HG03196 (cell line): ENCODE measurements at regions not wholly inside any gene's neighbourhood (a gene's known extent, or its start where the extent isn't known, plus 50 kb on each side); places are given as distances from the start of the nearest gene placed in this dataset.

ENCODE experiments used
- ATAC-seq: cut with Tn5 transposase; IDR thresholded peaks from one replicate; pipeline ENCODE4 v1.9.1; 2021; ENCODE audit not compliant: unreplicated experiment

DNA sequence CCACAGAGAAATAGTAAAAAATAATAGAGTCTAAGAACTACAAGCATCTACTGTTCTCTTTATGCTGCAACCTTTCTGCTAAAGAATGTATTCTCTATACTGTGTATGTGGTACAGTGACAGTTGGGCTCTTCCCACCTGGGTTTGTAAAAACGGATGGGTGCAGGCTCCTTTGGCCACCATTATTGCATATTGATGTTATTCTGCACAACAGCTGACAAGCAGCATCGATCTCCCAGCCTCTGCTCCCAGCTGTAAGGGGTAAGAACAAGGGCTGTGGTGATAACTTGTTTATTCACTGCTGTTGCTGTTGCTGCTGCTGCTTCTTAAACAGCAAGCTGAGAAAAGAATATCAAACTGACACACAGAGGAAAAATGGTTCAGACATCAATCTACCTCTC, 56.1 kb downstream of the KCNRG start:
- ATAC-seq: no peak

DNA sequence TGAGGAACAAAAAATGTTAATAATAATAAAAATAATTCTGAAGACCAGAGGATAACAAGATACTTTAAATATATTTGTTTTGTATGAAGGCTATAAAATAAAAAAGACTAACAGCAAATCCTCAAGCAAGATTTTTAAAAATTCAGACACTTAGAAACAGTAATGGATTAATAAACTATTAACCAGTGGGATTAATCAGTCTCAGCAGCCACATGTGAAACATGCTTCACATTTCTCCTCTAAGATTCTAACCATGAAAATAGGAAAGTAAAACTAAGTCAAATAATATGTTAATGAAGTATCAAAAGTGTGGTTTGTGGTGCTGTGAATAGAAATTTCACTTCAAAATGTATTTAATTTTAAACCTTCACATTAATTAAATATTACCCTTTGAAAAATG, 57.4 kb downstream of the KCNRG start:
- no peak for ATAC-seq

DNA sequence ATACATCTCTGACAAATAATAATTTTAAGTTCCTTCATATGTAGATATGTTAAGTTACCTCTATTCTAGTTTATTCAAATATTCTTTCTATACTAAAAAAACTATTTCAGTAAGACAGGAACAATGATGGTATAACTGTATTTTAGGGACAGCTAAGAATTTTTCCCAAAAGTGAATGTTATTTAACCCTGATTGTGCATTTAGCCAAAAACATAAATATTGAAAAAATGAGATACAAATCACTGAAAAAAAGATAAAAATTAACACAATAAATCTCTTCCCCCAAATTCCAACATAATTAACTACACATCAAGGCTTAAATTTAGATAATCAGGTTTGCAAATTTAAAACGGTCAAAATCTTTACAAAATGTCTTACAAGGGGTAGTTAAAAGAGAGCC, 58.1 kb downstream of the KCNRG start:
- no peak for ATAC-seq

DNA sequence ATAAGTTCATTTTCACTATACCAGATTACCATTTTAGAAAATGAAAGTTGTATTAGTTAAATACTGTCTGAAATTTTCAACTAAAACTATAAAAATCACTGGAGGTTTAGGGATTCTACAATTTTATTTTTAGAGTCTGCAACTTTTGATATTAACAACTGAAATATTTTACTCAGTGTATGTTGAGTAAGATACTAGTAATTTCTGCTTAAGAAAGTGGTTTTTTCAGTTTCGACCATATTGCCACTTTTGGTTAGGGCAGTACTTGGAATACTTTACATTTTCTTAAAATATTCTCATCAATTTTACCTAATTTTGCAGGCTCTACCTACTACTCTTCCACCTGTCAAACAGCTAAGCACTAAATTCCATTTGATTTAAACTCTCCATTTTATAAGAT, 59.6 kb downstream of the KCNRG start:
- ATAC-seq: no peak

DNA sequence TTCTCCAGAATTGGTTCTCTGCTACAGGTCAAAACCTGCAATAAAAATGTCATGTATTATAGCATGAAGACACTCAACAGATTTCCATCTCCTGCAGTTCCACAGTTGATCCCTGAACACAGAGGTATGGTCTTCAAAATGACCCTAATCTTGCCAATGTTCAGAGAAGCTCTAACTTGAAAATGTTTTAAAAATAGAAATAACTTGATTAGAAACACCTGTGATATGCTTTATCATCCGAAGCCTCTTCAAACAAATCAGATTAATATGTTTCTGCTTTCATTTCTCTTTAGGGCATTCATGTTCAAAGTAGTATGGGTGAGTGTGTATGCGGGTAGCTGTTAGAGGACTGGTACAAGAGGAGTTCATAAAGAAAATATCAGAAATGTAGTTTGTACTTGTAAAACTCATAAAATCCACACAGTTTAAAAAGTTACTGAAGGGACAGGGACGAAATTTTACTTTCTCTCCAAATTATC, 60.4 kb downstream of the KCNRG start:
- ATAC-seq: no peak

DNA sequence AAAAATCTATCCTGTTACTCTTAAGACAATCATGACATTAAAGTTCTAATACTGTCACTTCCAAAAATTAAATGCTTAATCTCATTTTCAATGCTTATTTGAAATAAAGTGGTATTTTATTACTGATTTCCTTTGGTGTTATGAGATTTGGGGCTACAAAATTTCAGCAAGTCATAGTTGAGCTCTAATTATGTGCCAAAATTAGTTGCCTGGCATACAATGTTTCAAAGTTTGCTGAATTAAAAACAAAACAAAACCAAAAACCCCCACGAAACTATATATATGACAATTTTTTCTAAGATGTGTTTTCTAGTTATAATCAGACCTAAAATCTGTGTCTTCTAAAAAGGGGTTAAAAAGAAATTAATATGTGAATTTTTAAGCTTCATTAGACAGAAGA, 62.2 kb downstream of the KCNRG start:
- ATAC-seq: no peak

DNA sequence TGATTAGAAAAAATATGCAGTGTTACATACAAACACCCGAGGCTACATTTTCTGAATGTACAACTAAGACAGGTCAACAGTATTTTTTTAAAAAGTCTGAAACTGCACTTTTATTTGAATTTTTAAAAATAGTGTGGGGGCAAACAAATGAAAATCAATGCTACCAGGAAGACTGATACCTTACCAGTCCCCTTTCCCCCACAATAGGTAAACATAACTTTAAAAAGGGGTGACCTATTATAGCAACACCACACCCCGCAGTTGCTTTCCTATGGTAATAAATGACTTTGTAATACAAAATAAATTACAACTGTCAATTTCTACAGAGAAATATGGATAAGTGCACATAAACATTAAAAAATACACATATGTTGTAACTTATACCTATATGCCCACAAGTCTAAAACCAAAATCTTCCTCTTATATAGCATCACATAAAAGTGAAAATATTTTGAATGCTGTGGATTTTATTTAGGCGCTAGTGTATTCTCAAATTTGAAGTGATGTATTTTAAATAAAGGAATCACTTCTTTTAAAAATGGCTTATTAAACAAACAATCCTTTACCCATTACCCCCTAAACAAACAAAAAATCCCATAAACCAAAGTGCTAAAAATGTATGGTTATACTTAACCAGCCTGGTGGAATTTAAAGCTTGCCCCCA, 63.1 kb downstream of the KCNRG start:
- no peak for ATAC-seq

DNA sequence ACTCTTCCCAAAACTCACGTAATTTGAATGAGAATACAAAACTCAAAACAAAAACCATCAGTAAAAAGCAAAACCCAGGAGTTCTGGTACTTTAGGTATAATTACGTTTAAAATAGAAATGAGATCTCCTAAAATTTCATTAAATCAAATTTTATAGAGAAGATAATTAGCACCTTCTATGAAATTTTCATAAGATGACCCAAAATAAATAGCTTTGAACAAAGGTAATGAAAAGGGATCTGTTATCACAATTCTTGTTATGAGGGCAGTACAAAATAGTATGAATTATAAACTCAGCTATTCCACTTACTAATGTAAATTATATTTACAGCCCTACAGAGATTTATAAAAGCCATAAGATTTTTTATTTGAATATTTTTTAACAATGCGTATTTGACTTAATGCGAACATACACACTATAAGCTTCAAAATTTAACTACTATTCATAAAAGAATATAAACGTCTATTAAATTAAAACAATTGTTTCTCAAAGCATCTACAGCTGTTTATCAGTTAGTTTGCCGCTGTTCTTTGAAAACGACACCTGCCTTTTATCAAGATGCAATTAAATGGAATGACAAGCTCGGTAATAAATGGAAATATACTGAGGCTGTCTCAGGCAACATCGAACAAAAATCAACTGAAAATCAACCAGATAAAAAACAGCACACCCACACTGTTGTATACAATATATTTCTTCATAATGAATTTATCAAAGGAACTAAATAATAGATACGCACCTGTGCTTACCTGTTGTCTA, 63.8 kb downstream of the KCNRG start:
- no peak for ATAC-seq

DNA sequence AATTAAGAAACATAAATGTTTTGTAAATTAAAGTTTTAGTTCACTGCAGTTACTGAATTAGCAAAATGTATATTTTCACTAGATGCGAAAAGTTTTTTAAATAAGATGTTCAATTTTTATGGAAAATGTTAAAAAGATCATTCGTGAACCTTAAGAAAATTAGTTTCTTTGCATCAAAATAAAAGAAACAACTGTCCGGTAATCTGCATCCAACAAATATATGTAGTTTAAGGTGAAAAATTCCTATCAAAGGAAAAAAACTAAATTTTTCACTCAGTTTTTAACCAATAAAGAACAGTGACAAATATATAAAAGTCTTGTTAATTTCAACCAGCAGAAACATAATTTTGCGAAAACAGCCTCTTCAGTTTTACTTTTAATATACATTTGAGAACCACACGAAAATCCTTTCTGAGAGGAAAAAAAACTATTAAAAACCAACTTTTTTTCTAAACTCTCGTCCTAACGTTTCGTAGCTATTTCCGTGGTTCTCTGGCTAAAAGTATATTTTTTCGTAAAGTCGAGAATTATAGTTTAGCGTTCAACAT, 64.5 kb downstream of the KCNRG start:
- no peak for ATAC-seq

DNA sequence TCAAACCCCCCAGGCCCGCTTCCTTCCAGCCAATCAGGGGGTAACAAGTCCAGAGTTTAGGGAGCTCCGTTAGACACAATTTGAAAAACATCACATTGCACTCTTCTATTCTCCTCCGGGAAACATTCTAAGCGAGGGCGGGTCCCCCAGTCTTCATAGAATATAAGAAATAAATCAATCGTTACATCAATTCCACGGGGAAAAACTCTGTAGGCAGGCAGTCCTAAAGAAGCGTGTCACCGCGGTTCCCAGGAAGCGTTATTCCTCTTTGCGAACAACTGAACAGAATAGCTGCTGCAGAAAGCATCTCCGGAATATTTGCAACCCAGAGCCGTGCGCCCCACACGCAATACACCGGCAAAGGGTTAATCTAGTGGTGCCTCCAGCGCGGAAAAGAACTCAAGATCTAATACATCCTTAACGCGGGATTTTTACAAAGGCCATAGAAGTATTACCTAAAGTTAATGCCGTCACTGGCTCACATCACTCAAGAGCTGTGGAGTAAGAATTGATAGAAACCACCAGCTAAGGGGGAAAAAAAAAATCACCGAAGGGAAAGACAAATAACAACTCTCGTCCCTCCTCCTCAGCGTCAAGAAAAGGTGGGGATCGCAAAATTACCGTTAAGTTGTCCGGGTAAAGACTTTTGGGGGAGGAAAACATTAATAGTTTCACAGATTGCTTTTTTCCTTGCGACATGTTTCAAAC, 65.1 kb downstream of the KCNRG start:
- ATAC-seq: no peak

DNA sequence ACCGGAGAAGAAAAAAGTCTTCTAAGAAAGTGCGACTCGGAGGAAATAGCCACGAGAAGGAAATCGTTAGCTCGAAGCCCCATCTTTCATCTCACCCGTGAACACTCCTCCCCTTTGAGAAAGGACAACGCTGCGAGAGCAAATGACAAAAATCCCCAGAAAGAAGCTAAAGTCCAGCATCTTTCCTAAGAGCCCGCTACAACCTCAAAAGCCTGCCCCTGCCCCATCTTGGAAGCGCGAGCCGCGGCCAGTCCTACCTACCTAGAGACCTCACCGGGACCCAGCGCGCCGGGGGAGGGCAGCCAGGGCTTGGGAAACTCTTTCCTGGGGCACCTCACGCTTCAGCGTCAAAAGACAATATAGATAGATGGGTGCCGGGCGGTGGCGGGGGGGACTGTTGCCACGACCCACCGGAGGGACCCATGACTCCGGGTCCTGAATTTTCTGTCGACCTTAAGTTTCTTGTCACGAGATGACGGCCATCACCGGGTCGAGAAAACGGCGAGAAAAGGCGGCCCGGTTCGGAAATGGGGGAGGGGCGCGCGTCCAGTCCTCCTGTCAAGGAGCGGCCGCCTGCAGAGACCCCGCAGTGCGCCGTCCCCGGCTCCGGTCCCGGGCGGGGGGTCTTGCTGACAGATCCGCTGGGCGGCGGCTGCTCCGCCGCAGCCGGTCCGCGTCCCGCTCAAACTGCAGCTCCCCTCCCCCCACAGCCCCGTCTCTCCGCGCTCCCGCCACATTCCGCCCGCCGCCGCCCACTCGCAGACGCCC, 65.9 kb downstream of the KCNRG start:
- ATAC-seq: peak; percentile 6

DNA sequence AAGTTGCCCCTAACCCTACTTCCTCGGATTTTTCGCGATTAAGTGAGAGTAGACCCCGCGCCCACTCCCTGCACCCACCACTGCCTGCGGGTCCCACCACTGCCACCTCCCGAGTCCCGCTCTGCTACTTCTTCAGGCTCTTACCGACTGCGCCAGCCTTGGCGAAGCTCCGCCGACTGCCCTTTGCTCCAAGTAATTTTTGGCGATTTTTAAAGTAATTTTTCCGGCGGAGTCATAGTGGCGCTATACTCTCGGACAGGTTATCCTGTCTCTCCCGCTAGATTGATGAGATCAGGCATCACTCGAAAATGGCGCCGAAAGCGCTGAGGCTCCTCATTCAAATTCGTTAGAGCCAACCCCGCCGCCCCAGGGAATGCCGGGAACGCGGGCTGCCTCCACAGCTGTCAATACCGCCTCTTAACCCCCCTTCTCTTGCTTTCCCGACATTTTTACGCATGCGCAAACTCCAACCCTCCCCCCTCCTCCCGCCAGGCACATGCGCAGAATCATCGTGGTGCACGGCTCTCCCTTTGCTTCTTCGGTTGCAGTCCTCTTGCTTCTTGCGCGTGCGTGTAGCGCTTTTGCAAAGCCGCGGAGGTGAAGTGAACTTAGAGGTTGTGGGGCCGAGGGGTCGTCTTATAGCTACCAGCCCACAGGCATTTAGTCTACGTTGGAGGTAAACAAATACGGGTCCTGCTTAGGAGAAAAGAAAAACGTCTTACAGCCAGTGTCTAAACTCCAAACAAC, 66.6 kb downstream of the KCNRG start:
- peak; percentile 74 for ATAC-seq

DNA sequence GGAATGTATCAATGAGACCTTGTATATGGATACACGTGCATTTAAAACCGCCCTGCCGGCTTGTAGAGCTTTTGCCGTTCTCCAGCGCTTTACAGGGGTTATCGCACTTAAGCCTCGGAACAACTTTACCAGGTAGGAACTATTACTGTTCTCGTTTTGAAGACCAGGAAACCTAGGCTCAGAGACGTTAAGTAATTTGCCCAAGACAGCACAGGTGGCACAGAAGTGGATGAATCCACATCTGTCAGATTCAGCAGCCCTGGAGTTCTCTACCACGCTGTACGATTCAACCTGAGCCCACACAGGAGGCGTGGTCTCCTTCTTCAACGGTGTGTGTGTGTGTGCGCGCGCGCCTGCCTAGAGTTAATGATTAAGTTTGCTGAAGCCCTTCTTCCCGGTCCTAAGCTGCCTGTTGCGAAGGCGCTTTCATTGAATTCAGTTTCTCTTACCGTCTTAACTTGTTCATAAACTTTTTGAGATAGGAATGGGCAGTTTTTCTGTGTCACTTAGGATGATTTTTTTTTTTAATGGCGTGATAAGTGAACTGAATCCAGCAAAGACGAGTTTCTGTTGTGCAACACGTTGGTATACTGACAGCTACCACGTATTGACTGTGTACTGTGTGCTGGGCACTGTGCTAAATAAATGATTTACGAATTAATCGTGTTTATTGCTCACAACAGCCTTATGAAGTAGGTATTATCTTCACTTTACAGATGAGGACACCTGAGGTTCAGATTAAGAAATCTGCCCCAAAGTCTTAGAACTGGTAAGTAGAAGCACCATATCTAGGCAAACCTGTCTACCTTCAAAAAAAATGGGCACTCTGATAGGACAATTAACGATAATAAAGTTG, 67.4 kb downstream of the KCNRG start:
- ATAC-seq: peak; percentile 58

DNA sequence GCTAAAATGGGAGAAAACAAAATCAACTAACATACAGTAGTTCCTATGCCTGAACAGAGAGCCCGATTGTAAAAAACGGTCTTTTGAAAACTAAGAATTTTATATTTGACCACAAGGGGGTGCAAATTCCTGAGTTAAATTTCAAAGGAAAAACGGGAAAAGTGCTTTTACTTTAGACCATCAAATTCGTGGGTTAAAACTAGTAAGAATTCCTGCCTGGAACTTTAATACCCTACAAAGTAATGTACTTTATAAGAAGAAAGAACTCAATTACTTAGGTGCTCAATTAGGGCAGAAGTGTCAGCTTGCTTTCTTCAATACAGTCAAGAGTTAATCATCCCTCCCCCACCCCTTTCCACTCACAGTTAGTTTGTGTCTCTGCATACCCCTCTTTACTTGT, 69.8 kb downstream of the KCNRG start:
- no peak for ATAC-seq

DNA sequence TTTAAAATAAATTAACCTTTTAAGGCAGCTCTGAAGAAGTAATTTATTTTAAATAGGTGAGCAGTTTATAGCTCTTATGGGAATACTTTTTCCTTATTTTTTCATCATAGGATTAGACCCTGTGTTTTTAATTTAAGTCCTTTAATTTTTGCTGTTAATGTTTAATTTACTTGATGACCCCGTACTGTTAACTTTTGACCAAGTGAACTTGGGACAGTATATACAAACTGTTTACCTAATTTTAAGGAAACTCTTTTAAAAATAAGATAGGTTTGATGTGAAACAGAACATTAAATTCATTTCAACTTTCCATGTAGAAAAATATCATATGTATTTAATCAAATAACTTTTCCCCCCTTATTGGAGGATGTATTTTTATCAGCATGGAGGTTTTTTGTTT, 74.4 kb downstream of the KCNRG start:
- no peak for ATAC-seq

DNA sequence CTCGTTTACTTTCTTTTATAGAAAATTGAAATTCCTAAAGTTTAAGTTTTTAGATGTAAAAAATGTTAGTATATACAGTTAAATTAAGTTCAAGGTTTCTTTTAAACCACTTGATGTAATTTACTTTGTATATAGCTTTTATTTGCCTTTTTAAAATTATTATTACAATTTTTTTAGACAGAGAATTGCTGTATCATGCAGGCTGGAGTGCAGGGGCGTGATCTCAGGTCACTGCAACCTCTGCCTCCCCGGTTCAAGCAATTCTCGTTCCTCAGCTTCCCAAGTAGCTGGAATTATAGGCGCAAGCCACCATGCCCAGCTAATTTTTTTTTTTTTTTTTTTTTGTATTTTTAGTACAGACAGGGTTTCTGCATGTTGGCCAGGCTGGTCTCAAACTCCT, 75.0 kb downstream of the KCNRG start:
- no peak for ATAC-seq

DNA sequence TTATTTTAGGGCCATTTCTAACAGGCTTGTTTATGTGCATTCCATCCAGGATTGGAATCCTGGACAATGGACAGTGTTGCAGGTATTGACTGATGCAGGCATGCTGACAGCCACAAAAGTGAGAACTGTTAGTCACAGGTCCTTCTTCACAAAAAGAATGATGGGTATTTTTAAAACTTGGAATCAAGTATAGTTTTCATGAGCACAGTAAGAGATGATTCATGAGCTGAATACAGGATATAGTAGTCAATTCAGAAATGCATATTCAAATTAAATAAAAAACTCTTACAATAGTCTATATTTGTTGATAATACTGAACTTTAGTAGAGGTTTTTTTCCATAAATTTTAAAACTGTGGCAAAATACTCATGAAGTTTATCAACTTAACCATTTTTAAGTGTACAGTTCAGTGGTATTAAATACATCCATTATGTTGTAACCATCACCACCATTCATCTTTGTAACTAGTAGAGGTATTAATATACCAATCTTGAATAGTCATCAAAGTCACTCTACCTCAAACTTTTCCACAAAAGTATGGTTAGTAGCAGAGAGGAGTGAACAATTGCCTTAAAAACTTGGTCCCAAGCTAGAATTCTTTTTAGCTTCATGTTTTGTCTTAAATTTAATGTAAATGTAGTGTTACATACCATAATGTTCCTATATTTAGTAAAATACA, 79.5 kb downstream of the KCNRG start:
- ATAC-seq: no peak

DNA sequence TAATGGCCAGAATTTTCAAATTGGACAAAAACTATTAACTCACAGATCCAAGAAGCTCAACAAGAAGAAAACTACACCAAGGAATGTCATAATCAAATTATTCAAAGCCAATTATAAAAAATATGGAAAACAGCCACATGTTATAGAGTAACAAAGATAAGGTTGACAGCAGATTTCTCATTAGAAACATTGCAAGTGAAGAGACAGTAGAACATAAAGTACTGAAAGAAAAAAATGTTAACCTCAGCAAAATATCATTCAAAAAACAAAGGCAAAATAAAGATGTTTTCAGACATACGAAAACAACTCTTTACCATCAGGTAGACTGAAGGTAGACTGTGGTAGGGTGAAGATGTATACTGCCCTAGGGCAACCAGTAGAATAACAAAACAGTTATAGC, 83.4 kb downstream of the KCNRG start:
- no peak for ATAC-seq

DNA sequence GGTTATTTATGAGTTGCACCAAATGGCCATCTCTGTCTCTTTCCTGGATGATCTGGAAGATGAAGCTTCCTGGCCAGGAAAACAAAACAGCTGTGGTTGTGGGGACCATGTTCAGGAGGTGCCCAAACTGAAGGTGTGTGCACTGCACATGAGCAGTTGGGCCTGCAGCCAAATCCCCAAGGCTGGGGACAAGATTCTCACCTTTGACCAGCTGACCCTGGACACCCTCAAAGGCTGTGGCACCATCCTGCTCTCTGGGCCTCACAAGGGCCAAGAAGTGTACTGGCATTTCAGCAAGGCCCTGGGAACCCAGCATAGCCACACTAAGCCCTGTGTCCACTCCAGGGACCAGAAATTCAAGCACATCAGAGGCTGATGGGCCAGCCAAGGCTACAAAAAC, 84.2 kb downstream of the KCNRG start:
- ATAC-seq: no peak
